Lung (tissue), 11 donors: ENCODE measurements at regions not wholly inside any gene's neighbourhood (a gene's known extent, or its start where the extent isn't known, plus 50 kb on each side); places are given as distances from the start of the nearest gene placed in this dataset.

Source experiments
- ATAC-seq: fragments of 200-7000 bp; cut with Tn5 transposase; one replicate; pipeline ENCODE4 v1.9.1; 2020; ENCODE audit warnings: moderate number of reproducible peaks; ENCODE audit not compliant: insufficient read depth, low FRiP score
- DNase-seq, 3 donors: peaks; one replicate each; pipeline ENCODE4 v3.0.0-alpha.2; 2013 to 2017
- H3K27ac ChIP-seq, 2 donors: one replicate each; pipeline ENCODE4 v1.5.1; 2013; ENCODE audit warnings: mild to moderate bottlenecking in 2 of 2, moderate library complexity in 2 of 2, control low read depth in 1 of 2, inconsistent platforms in 1 of 2, low read depth in 1 of 2, low read length in 1 of 2
- H3K27me3 ChIP-seq, 3 donors: one replicate each; pipeline ENCODE4 v1.5.1; 2013; ENCODE audit warnings: low read length in 2 of 3; ENCODE audit not compliant: control insufficient read depth in 3 of 3, insufficient read depth in 3 of 3
- H3K36me3 ChIP-seq, 4 donors: one replicate each; pipeline ENCODE4 v1.5.1; 2013; ENCODE audit warnings: low read length in 4 of 4, mild to moderate bottlenecking in 1 of 4, moderate library complexity in 1 of 4; ENCODE audit not compliant: control insufficient read depth in 4 of 4, insufficient read depth in 4 of 4
- H3K4me1 ChIP-seq, 5 donors: one replicate each; pipeline ENCODE4 v1.5.1; 2013; ENCODE audit warnings: low read length in 5 of 5, mild to moderate bottlenecking in 2 of 5, moderate library complexity in 1 of 5; ENCODE audit not compliant: control insufficient read depth in 5 of 5, insufficient read depth in 5 of 5
- H3K4me3 ChIP-seq: one replicate; pipeline ENCODE4 v1.5.1; 2013; ENCODE audit warnings: mild to moderate bottlenecking, control low read depth, moderate library complexity
- H3K9ac ChIP-seq, 2 donors: one replicate each; pipeline ENCODE4 v1.5.1; 2013; ENCODE audit warnings: low read length in 2 of 2, control low read depth in 1 of 2; ENCODE audit not compliant: insufficient read depth in 1 of 2
- H3K9me3 ChIP-seq, 4 donors: one replicate each; pipeline ENCODE4 v1.5.1; 2013; ENCODE audit warnings: low read length in 3 of 4, mild to moderate bottlenecking in 1 of 4, moderate library complexity in 1 of 4; ENCODE audit not compliant: control insufficient read depth in 4 of 4, insufficient read depth in 3 of 4
- WGBS, 2 donors: extraction: QIAGEN DNeasy Blood & Tissue Kit; methylation state at CpG; one replicate each; pipeline ENCODE4 v1.1.7; 2013; 5-methylcytosine and 5-hydroxymethylcytosine counted together
- TF ChIP-seq, protein P1 (sequence below): IDR thresholded peaks from 2 replicates; pipeline ENCODE4 v1.5.1; 2012; ENCODE audit warnings: mild to moderate bottlenecking; ENCODE audit errors: control extremely low read depth, extremely low read depth
- donor health status: control.
- donor health status: control.
- donor health status: Bipolar disorder and iron deficiency.
- donor health status: healthy.
- donor health status: DM: yes; HTN: yes; CAD: no.

DNA sequence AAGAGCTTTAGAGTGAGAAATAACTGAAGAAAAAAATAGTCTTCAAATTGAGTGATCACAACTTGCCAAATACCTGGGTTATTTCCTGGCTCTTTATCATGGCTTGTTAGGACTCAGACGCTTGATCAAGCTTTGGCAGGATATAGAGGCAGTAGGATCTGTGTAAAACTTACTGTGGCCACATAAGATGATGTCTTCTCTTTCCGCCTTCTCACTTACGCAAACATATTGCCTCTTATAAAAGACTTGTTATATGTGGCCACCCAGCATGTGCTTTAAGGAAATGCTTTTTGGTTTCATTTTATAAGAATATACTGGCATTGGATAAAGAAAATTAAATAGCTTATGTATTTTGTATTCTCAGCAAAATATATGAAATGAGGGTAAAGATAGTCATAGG lies 101.8 kb upstream of the AKIRIN2 start:
- no peak overlapping the region for H3K27ac ChIP-seq
- no peaks in the 10 kb centered on the region for H3K36me3 ChIP-seq
- DNase-seq (no peak), ATAC-seq (no peak)
- 78 to 80% methylated on average over 3 of the region's 3 CpGs for WGBS, 2 donors
- no peaks in the 10 kb centered on the region for H3K27me3 ChIP-seq
- no peaks in the 10 kb centered on the region for H3K9me3 ChIP-seq
- H3K4me1 ChIP-seq: no peaks in the 10 kb centered on the region
- no peak overlapping the region for H3K4me3 ChIP-seq
- TF ChIP-seq, protein P1, sequence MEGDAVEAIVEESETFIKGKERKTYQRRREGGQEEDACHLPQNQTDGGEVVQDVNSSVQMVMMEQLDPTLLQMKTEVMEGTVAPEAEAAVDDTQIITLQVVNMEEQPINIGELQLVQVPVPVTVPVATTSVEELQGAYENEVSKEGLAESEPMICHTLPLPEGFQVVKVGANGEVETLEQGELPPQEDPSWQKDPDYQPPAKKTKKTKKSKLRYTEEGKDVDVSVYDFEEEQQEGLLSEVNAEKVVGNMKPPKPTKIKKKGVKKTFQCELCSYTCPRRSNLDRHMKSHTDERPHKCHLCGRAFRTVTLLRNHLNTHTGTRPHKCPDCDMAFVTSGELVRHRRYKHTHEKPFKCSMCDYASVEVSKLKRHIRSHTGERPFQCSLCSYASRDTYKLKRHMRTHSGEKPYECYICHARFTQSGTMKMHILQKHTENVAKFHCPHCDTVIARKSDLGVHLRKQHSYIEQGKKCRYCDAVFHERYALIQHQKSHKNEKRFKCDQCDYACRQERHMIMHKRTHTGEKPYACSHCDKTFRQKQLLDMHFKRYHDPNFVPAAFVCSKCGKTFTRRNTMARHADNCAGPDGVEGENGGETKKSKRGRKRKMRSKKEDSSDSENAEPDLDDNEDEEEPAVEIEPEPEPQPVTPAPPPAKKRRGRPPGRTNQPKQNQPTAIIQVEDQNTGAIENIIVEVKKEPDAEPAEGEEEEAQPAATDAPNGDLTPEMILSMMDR: no peak
- H3K9ac ChIP-seq: no peak overlapping the region

DNA sequence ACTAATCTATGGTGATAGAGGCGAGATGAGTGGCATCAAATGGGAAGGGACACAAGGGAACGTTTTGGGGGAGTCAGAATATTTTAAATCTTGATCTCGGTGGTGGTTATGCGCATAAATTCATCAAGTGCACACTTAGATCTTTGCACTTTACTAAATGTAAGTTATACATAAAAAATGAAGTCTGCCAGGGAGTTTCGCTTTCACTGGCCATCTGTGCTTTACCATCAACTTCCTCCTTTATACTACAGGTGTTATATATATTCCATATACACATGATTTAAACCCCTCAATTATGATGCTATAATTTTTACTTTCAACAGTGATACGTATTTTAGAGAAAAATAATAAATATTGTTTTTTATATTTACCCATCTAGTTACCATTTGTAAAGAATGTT lies 97.6 kb upstream of the AKIRIN2 start:
- DNase-seq (no peak), ATAC-seq (no peak)
- 54 to 65% methylated on average over 6 of the region's 6 CpGs for WGBS, 2 donors
- TF ChIP-seq, protein P1: no peak
- Histone ChIP-seq H3K9me3 (no peaks in the 10 kb centered on the region), H3K27ac (no peak overlapping the region), H3K4me1 (peaks cover 0 to 4% (median 0%) of the 10 kb centered on the region in 5 donors), H3K36me3 (no peaks in the 10 kb centered on the region), H3K27me3 (no peaks in the 10 kb centered on the region), H3K4me3 (no peak overlapping the region), H3K9ac (no peak overlapping the region)

- no peak overlapping the region for H3K27ac ChIP-seq
- TF ChIP-seq, protein P1: no peak
- 26 to 43% methylated on average over 2 of the region's 2 CpGs for WGBS, 2 donors
- H3K4me1 ChIP-seq: peaks cover 0 to 4% (median 0%) of the 10 kb centered on the region in 5 donors
- no peaks in the 10 kb centered on the region for H3K36me3 ChIP-seq
- ATAC-seq (no peak), DNase-seq (peak; percentile 39 to 76 (median 42))
- no peak overlapping the region for H3K4me3 ChIP-seq
- H3K9me3 ChIP-seq: no peaks in the 10 kb centered on the region
- H3K27me3 ChIP-seq: no peaks in the 10 kb centered on the region
- H3K9ac ChIP-seq: no peak overlapping the region
Measured at GRCh38 chr6:87798393-87799278, 96.6 kb upstream of the AKIRIN2 start.
